GM19328 (cell line): ENCODE measurements at regions not wholly inside any gene's neighbourhood (a gene's known extent, or its start where the extent isn't known, plus 50 kb on each side); places are given as distances from the start of the nearest gene placed in this dataset.

Source experiments
- ATAC-seq: cut with Tn5 transposase; IDR thresholded peaks from one replicate; pipeline ENCODE4 v1.9.1; 2021; ENCODE audit warnings: mild to moderate bottlenecking, moderate library complexity; ENCODE audit not compliant: unreplicated experiment

- no peak for ATAC-seq
Measured at GRCh38 chr2:62370321-62371250, 135.4 kb downstream of the TMEM17 start.

- ATAC-seq: no peak
Measured at GRCh38 chr2:62369541-62370202, 136.3 kb downstream of the TMEM17 start.

DNA sequence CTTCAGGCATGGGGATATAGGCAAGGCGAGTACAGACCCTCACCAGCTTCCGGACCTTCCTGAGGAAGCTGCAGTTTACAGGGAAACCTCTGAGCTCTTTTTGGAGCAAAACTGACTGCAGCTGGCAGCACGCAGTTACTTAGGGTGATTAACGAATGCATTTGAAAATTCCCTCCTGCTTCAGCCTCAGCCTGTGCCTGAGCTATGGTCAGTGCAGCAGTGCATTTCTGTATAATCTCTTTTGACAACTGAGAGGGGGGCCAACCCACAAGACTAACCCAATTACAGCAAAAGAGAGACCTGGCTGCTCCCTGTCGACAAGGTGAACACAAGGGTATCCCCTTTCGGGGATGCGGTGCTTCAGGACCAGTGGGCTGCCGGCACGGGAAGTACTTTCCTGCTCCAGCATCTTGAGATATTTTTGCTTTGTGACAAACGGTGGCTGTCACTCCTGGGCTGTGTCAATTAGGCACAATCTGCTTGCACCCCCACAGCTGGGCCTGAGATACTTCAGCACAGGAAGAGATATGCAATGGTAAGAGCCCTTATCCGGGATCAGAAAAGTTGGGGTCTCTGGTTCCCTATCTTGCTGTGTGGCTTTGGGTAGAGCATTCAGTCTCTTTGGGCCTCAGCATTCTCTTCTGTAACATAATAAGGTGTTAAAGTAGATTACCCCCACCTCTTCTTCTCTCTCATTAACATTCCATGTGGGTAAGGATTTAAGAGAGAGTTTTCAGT is 141.0 kb downstream of the TMEM17 start:
- no peak for ATAC-seq

GRCh38 chr2:62363166-62363565 is 142.8 kb downstream of the TMEM17 start:
- peak; percentile 58 for ATAC-seq

DNA sequence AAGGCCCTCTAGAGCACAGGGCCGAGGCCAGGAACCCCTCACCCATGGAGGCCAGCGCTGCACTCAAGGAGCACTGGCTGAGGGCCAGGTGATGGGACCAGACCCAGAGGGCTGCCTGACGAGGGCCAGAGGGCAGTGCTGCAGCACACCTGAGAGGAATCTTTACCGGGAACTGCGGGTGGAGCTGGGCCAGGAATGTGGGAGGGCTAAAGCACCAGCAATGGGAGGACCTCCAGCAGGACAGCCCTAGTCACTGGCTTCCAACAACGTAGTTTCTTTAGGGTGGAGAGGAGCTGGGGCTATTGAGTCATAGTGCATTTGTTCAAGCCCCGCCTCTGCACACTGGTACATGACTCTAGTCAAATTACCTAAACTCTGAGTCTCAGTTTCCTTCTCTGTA is 143.4 kb downstream of the TMEM17 start:
- ATAC-seq: no peak

GRCh38 chr2:62361964-62362363 is 144.0 kb downstream of the TMEM17 start:
- no peak for ATAC-seq

DNA sequence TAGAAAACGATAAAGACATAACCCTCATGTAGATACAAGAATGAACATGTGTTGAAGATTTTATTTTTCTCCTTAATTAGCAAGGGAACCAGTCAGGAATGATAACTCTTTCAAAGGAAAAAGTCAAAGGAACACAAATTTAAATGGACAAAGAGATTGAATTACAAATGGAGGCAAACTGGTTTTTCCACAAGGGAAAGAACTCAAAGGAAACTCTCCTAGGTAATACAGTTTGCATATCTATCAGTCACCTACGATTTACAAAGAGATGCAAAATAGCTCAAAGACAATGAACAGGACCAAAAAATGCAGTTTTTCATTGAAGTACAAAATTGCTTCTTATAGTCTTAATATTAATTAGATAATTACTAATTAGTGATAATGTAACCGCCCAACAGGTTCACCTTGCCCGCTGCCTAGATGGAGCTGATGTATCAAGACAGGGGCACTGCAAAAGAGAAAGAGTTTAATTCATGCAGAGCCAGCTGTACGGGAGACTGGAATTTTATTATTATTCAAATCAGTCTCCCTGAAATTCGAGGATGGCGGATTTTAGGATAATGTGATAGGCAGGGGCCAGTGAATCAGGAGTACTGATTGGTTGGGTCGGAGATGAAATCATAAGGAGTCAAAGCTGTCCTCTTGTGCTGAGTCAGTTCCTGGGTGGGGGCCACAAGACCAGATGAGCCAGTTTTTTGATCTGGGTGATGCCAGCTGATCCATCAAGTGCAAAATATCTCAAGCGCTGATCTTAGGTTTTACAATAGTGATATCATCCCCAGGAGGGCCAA is 151.0 kb downstream of the TMEM17 start:
- ATAC-seq: no peak

DNA sequence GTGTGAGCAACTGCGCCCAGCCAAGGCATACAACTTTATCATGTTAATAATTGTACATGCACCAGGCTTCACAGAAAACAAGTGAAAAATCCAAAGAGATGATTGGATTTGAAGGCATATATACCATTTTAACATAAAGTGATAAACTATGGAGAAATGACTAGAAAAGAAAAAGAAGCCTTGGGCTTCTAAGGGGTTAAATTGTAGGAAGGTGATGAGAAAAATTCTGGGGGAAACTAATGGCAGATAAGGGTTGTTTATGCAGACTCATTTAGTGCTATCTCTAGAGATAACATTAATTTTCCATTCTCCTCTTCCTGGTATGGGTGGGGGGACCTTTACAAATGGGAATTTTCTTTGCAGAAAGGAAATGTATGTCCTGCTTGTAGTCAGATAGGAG is 154.0 kb downstream of the TMEM17 start:
- no peak for ATAC-seq

GRCh38 chr2:62349788-62350187 is 153.9 kb downstream of the B3GNT2 start:
- no peak for ATAC-seq

- no peak for ATAC-seq
Measured at GRCh38 chr2:62348700-62349099, 152.8 kb downstream of the B3GNT2 start.

DNA sequence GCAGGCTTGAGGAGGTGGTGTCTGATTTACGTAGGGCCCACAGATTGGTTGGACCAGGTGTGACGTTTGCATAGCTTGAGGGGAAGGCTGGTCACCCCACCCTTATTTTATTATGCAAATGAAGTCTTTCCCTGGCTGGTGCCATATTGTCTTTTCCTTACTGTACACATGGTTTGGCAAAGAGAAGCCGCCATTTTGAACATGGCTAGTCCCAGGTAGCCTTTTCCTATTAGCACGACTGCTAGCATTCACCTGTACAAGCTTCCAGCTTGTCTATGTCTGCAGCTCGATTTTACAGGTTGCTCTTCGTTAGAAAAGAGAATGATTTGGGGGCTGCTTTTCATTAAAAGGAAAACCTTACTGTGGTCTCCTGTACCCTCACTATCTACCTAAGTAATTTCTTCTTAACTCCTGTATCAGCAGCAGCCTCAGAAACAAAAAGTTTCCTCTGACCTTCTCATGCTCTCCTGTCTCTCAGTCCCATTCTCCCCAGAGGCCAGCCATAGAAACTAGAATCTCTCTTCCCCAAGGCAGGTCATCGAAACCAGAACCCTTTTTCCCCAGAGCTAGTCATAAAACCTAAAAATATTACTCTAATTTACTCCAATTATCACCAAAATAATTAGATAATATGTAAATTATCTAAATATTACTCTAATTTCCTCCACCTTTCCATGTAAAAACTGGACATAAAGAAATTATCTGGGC is 151.8 kb downstream of the B3GNT2 start:
- ATAC-seq: no peak

- ATAC-seq: no peak
Measured at GRCh38 chr2:62344472-62344871, 148.6 kb downstream of the B3GNT2 start.

GRCh38 chr2:62343636-62344337 is 147.9 kb downstream of the B3GNT2 start:
- no peak for ATAC-seq

- no peak for ATAC-seq
Measured at GRCh38 chr2:62343206-62343605, 147.3 kb downstream of the B3GNT2 start.

GRCh38 chr2:62340994-62341484 is 145.1 kb downstream of the B3GNT2 start:
- peak; percentile 60 for ATAC-seq

- ATAC-seq: no peak
Measured at GRCh38 chr2:62339837-62340236, 143.9 kb downstream of the B3GNT2 start.

GRCh38 chr2:62339413-62339812 is 143.5 kb downstream of the B3GNT2 start:
- no peak for ATAC-seq

DNA sequence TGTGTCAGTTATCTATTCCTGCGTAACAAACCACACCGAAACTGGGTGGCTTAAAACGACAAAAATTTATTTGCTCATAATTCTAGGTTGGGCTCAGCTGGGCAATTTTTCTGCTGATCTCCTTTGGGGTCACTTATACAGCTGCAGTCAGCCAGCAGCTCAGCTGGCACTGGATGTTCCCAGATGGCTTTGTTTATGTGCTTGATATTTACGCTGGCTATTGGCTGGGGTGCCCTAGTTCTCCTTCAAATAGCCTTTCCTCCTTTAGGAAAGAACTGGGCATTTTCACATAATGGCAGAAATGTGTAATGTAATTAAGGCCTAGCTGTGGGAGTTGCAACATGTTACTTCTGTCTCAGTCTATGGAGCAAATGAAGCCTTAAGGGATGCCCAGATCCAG is 142.2 kb downstream of the B3GNT2 start:
- no peak for ATAC-seq

GRCh38 chr2:62337403-62337802 is 141.5 kb downstream of the B3GNT2 start:
- no peak for ATAC-seq
